ENCODE measurements at regions not wholly inside any gene's neighbourhood (a gene's known extent, or its start where the extent isn't known, plus 50 kb on each side); places are given as distances from the start of the nearest gene placed in this dataset.

DNA sequence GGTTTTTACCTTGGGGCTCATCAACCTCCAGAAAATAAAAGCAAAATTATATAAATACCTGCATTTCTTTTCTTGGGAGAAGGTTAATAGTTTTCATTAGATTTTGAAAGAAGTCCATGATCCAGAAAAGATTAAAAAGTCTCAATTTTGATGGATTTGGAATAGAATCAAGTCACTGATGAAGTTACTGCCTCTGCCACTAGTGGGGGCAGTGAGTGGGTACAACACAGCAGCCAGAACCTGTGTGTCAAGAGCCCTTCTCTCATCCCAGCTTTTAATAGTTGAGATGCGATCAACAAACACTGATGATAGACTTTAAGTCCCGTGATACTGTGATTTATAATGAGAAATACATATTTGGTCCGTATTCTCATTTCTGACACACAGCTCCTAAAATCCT is 686.7 kb downstream of the DIAPH3 start:
- no peak for TF ChIP-seq POLR2AphosphoS5 (IDR thresholded peaks at IDR 0.05; ENCODE audit: low read depth, low read length)
- no peak for TF ChIP-seq SIN3A (IDR thresholded peaks at IDR 0.05; ENCODE audit: borderline replicate concordance, insufficient read depth, low read length)
- TF ChIP-seq REST (IDR thresholded peaks at IDR 0.05; ENCODE audit: insufficient read depth in 1 of 2, low read depth in 2 of 2, low read length in 2 of 2): no peak
- no peak for TF ChIP-seq TAF1 (IDR thresholded peaks at IDR 0.05; ENCODE audit: borderline replicate concordance, insufficient read depth, low read length)
- no peak for TF ChIP-seq FOXP2 (optimal IDR thresholded peaks at IDR 0.05; ENCODE audit: borderline replicate concordance, extremely low read depth, extremely low read length, insufficient read depth)
